H1 (cell line): ENCODE measurements at regions not wholly inside any gene's neighbourhood (a gene's known extent, or its start where the extent isn't known, plus 50 kb on each side); places are given as distances from the start of the nearest gene placed in this dataset.

ENCODE experiments used
- CTCF ChIA-PET: fragments of 300-600 bp; sonication (Branson Sonifier 250); formaldehyde crosslinking; loops from one replicate; lab custom pipeline; 2021; ENCODE audit not compliant: partially characterized antibody; lab: Charles Lee
- POLR2A ChIA-PET: fragments of 300-600 bp; sonication (Branson Sonifier 250); formaldehyde crosslinking; loops from one replicate; lab custom pipeline; 2021; ENCODE audit warnings: inconsistent platforms; ENCODE audit not compliant: partially characterized antibody; lab: Charles Lee
- DNase-seq, 2 experiments: peaks; one replicate each; pipeline versions ENCODE4 v3.0.0 to v3.0.0-alpha.2; 2010 to 2022; ENCODE audit warnings: low spot score in 2 of 2, low read depth in 1 of 2, mixed read lengths in 1 of 2
- FAIRE-seq: peaks from 2 replicates; lab custom pipeline; 2011; peaks lifted over from hg19 to GRCh38; lab: Jason Lieb, UNC
- H2AFZ ChIP-seq: 2 replicates; pipeline ENCODE4 v1.8.1; 2012; ENCODE audit warnings: low read length, inconsistent platforms
- H2AK5ac ChIP-seq: 2 replicates; pipeline ENCODE4 v1.6.1; 2013; ENCODE audit warnings: low read depth, low read length
- H2BK120ac ChIP-seq: replicated peaks from 2 replicates; pipeline ENCODE3; 2013; ENCODE audit warnings: low read depth, low read length, inconsistent platforms
- H2BK12ac ChIP-seq: 2 replicates; pipeline ENCODE4 v1.6.1; 2013; ENCODE audit warnings: low read depth, low read length
- H2BK15ac ChIP-seq: 2 replicates; pipeline ENCODE4 v1.6.1; 2013; ENCODE audit warnings: low read length
- H2BK20ac ChIP-seq: 2 replicates; pipeline ENCODE4 v1.6.1; 2013; ENCODE audit warnings: low read length
- H2BK5ac ChIP-seq: 2 replicates; pipeline ENCODE4 v1.6.1; 2013; ENCODE audit warnings: low read depth, low read length
- H3K14ac ChIP-seq: 2 replicates; pipeline ENCODE4 v1.6.1; 2013; ENCODE audit warnings: inconsistent platforms; ENCODE audit not compliant: insufficient read length
- H3K18ac ChIP-seq: 2 replicates; pipeline ENCODE4 v1.6.1; 2013; ENCODE audit warnings: low read length; ENCODE audit errors: extremely low read depth
- H3K23ac ChIP-seq: 2 replicates; pipeline ENCODE4 v1.6.1; 2013; ENCODE audit warnings: inconsistent platforms; ENCODE audit not compliant: insufficient read length
- H3K23me2 ChIP-seq: 2 replicates; pipeline ENCODE4 v1.6.1; 2013; ENCODE audit warnings: low read depth, low read length
- H3K27ac ChIP-seq: 2 replicates; pipeline ENCODE4 v1.6.1; 2011; ENCODE audit warnings: low read depth, low read length, inconsistent platforms
- H3K27me3 ChIP-seq, 4 experiments: replicated peaks in 1 of 4; 1 replicate in 1 of 4; 2 replicates in 3 of 4; pipeline versions ENCODE4 v1.6.1 to v1.8.1; 2011 to 2013; ENCODE audit warnings: low read length in 3 of 4, mild to moderate bottlenecking in 3 of 4, inconsistent platforms in 2 of 4, mixed read lengths in 2 of 4, moderate library complexity in 1 of 4; ENCODE audit not compliant: control insufficient read depth in 3 of 4, insufficient read depth in 3 of 4; ENCODE audit errors: extremely low read depth in 1 of 4
- H3K36me3 ChIP-seq, 4 experiments: 2 replicates each; pipeline versions ENCODE4 v1.6.1 to v1.8.1; 2011 to 2013; ENCODE audit warnings: mild to moderate bottlenecking in 4 of 4, low read length in 3 of 4, moderate library complexity in 2 of 4, control low read depth in 1 of 4, inconsistent platforms in 1 of 4; ENCODE audit not compliant: insufficient read depth in 4 of 4, control insufficient read depth in 2 of 4
- H3K4ac ChIP-seq: replicated peaks from 2 replicates; pipeline ENCODE3; 2013; ENCODE audit warnings: low read length, low read depth, mixed read lengths, inconsistent platforms; ENCODE audit not compliant: insufficient read length
- H3K4me1 ChIP-seq, 4 experiments: replicated peaks in 1 of 4; 1 replicate in 1 of 4; 2 replicates in 3 of 4; pipeline versions ENCODE4 v1.6.1 to v1.8.1; 2011 to 2013; ENCODE audit warnings: low read length in 3 of 4, inconsistent platforms in 2 of 4, mixed read lengths in 1 of 4; ENCODE audit not compliant: insufficient read depth in 4 of 4, control insufficient read depth in 3 of 4
- H3K4me2 ChIP-seq, 2 experiments: 2 replicates each; pipeline versions ENCODE4 v1.6.1 to v1.8.1; 2011 to 2013; ENCODE audit warnings: low read depth in 2 of 2, low read length in 2 of 2, control low read depth in 1 of 2, inconsistent platforms in 1 of 2, mild to moderate bottlenecking in 1 of 2; ENCODE audit not compliant: insufficient read depth in 1 of 2
- H3K4me3 ChIP-seq, 4 experiments: fragments of 200-600, 300-600 bp in 1 of 4; sonication (generic), shearing (Covaris generic), sonication (Bioruptor Twin) in 1 of 4; 2 replicates each; pipeline versions ENCODE4 v1.5.1 to v1.8.1; 2011 to 2016; ENCODE audit warnings: low read length in 4 of 4, low read depth in 3 of 4, control low read depth in 2 of 4, inconsistent platforms in 2 of 4, mild to moderate bottlenecking in 2 of 4, mixed read lengths in 1 of 4, moderate library complexity in 1 of 4; ENCODE audit not compliant: insufficient read depth in 2 of 4; ENCODE audit errors: extremely low read depth in 1 of 4
- H3K56ac ChIP-seq: replicated peaks from 2 replicates; pipeline ENCODE3; 2013; ENCODE audit warnings: low read depth, mild to moderate bottlenecking, mixed read lengths, low read length, inconsistent platforms; ENCODE audit not compliant: insufficient read length
- H3K79me1 ChIP-seq: 2 replicates; pipeline ENCODE4 v1.6.1; 2013; ENCODE audit warnings: low read depth, low read length, control low read depth
- H3K79me2 ChIP-seq, 2 experiments: 2 replicates each; pipeline versions ENCODE4 v1.6.1 to v1.8.1; 2012 to 2013; ENCODE audit warnings: low read length in 2 of 2, mild to moderate bottlenecking in 2 of 2, inconsistent platforms in 1 of 2; ENCODE audit not compliant: insufficient read depth in 2 of 2, control insufficient read depth in 1 of 2
- H3K9ac ChIP-seq, 4 experiments: replicated peaks in 1 of 4; 1 replicate in 1 of 4; 2 replicates in 3 of 4; pipeline versions ENCODE4 v1.6.1 to v1.8.1; 2011 to 2013; ENCODE audit warnings: low read depth in 3 of 4, low read length in 3 of 4, control low read depth in 2 of 4, mild to moderate bottlenecking in 2 of 4, moderate library complexity in 2 of 4, inconsistent platforms in 1 of 4; ENCODE audit errors: extremely low read depth in 1 of 4
- H3K9me3 ChIP-seq, 2 experiments: 2 replicates each; pipeline versions ENCODE4 v1.6.1 to v1.8.1; 2012 to 2013; ENCODE audit warnings: mild to moderate bottlenecking in 2 of 2, moderate library complexity in 2 of 2, control low read depth in 1 of 2, inconsistent platforms in 1 of 2, low read depth in 1 of 2, low read length in 1 of 2, mixed read lengths in 1 of 2; ENCODE audit not compliant: insufficient read depth in 2 of 2
- H4K20me1 ChIP-seq, 2 experiments: replicated peaks in 1 of 2; 2 replicates each; pipeline versions ENCODE3 to v1.8.1; 2011 to 2013; ENCODE audit warnings: inconsistent platforms in 2 of 2, low read length in 2 of 2, mild to moderate bottlenecking in 1 of 2; ENCODE audit not compliant: insufficient read depth in 2 of 2, control insufficient read depth in 1 of 2
- H4K5ac ChIP-seq: 2 replicates; pipeline ENCODE4 v1.6.1; 2013; ENCODE audit warnings: low read length, low read depth, mixed read lengths, inconsistent platforms; ENCODE audit not compliant: insufficient read length
- H4K8ac ChIP-seq: 2 replicates; pipeline ENCODE4 v1.8.0; 2013; ENCODE audit warnings: mild to moderate bottlenecking, moderate library complexity, low read length, inconsistent platforms; ENCODE audit not compliant: insufficient read depth; ENCODE audit errors: extremely low read depth
- H4K91ac ChIP-seq: replicated peaks from 2 replicates; pipeline ENCODE3; 2013; ENCODE audit warnings: low read length, mixed read lengths, inconsistent platforms; ENCODE audit not compliant: insufficient read length
- ASH2L ChIP-seq: fragments of 200-600, 300-600 bp; sonication (generic); IDR thresholded peaks from one replicate; pipeline ENCODE4 v1.7.1; 2017; ENCODE audit warnings: low read length
- BCL11A ChIP-seq, 2 experiments: IDR thresholded peaks; one replicate each; pipeline ENCODE4 v1.6.1; 2011; ENCODE audit warnings: low read depth in 2 of 2, low read length in 2 of 2, mild to moderate bottlenecking in 2 of 2
- BRCA1 ChIP-seq: IDR thresholded peaks from 2 replicates; pipeline ENCODE4 v1.6.1; 2012; ENCODE audit warnings: low read depth, low read length, improper control_type of control experiment
- CHD1 ChIP-seq: IDR thresholded peaks from 2 replicates; pipeline ENCODE4 v1.6.1; 2012; ENCODE audit warnings: low read depth, low read length, improper control_type of control experiment
- KDM5A ChIP-seq: fragments of 200-600 bp; IDR thresholded peaks from 2 replicates; pipeline ENCODE4 v1.7.1; 2012; ENCODE audit warnings: mild to moderate bottlenecking, low read length, inconsistent platforms, mixed read lengths
- MAX ChIP-seq: IDR thresholded peaks from 2 replicates; pipeline ENCODE4 v1.6.1; 2012; ENCODE audit warnings: inconsistent platforms
- NRF1 ChIP-seq: IDR thresholded peaks from 2 replicates; pipeline ENCODE4 v1.6.1; 2011; ENCODE audit warnings: mild to moderate bottlenecking, low read depth, low read length, improper control_type of control experiment
- SIN3A ChIP-seq, 2 experiments: IDR thresholded peaks in 1 of 2; conservative IDR thresholded peaks in 1 of 2; 2 replicates each; pipeline ENCODE4 v1.6.1; 2011 to 2012; ENCODE audit warnings: low read length in 2 of 2, improper control_type of control experiment in 1 of 2, low read depth in 1 of 2, mild to moderate bottlenecking in 1 of 2
- SIX5 ChIP-seq: IDR thresholded peaks from 2 replicates; pipeline ENCODE4 v1.6.1; 2011; ENCODE audit warnings: mild to moderate bottlenecking, low read depth, low read length
- SP1 ChIP-seq: IDR thresholded peaks from 2 replicates; pipeline ENCODE4 v1.6.1; 2011; ENCODE audit warnings: low read depth, low read length
- TBP ChIP-seq: IDR thresholded peaks from 2 replicates; pipeline ENCODE4 v1.6.1; 2011; ENCODE audit warnings: low read depth, low read length, improper control_type of control experiment
- USF2 ChIP-seq: IDR thresholded peaks from 2 replicates; pipeline ENCODE4 v1.6.1; 2011; ENCODE audit warnings: low read length, improper control_type of control experiment
- YY1 ChIP-seq: IDR thresholded peaks from 2 replicates; pipeline ENCODE4 v1.6.1; 2011; ENCODE audit warnings: low read depth, mild to moderate bottlenecking, low read length
- WGBS, 2 experiments: shearing (Covaris generic) in 1 of 2; methylation state at CpG; one replicate each; pipeline versions ENCODE4 v1.1.6 to v1.1.7; 2013 to 2015; ENCODE audit warnings: low lambda C conversion rate in 2 of 2, mixed read lengths in 2 of 2, inconsistent platforms in 1 of 2, low coverage in 1 of 2, missing lambda C conversion rate in 1 of 2; ENCODE audit not compliant: insufficient replicate concordance in 2 of 2, insufficient coverage in 1 of 2, insufficient read length in 1 of 2; ENCODE audit errors: extremely low coverage in 1 of 2, missing lambda C conversion rate in 1 of 2; 5-methylcytosine and 5-hydroxymethylcytosine counted together

GRCh38 chr12:105676694-105677093, 346.2 kb downstream of the C12orf75 start:
- H2BK120ac ChIP-seq: no peak overlapping the region
- no peaks in the 10 kb centered on the region for H3K9me3 ChIP-seq
- H3K4me1 ChIP-seq: no peaks in the 10 kb centered on the region
- no peak overlapping the region for H3K14ac ChIP-seq
- no peak for FAIRE-seq
- H3K27me3 ChIP-seq: peaks cover 0 to 1% (median 0%) of the 10 kb centered on the region in 4 experiments; a peak in 1 of 7 replicates
- H4K5ac ChIP-seq: no peak overlapping the region
- TF ChIP-seq SIN3A (conservative IDR thresholded peaks at IDR 0.05 in 1 of 2, IDR thresholded peaks at IDR 0.05 in 1 of 2; ENCODE audit: low read depth in 1 of 2, low read length in 2 of 2): no peak
- no peak for TF ChIP-seq YY1
- TF ChIP-seq NRF1: no peak
- TF ChIP-seq MAX: no peak
- TF ChIP-seq SP1: no peak
- TF ChIP-seq USF2: no peak
- no peak for TF ChIP-seq KDM5A
- no peak for TF ChIP-seq ASH2L
- no peak for TF ChIP-seq TBP
- no peak for TF ChIP-seq CHD1
- TF ChIP-seq BRCA1: no peak
- no peak for TF ChIP-seq BCL11A (IDR thresholded peaks at IDR 0.05; ENCODE audit: low read depth in 2 of 2, low read length in 2 of 2)
- no peak for TF ChIP-seq SIX5
- TF ChIP-seq, all 59 proteins: peak for 0
- Histone ChIP-seq H3K4me2 (no peak overlapping the region), H2AFZ (no peak overlapping the region), H3K56ac (no peak overlapping the region), H2BK12ac (no peak overlapping the region), H3K79me1 (no peaks in the 10 kb centered on the region), H3K4ac (no peak overlapping the region), H3K18ac (no peak overlapping the region), H2BK15ac (no peak overlapping the region), H4K20me1 (no peaks in the 10 kb centered on the region), H3K36me3 (no peaks in the 10 kb centered on the region), H3K4me3 (no peak overlapping the region), H2BK20ac (no peak overlapping the region), H3K23ac (no peak overlapping the region), H2AK5ac (no peak overlapping the region), H3K23me2 (no peaks in the 10 kb centered on the region), H4K91ac (no peak overlapping the region), H3K9ac (no peak overlapping the region), H3K27ac (no peak overlapping the region), H3K79me2 (no peaks in the 10 kb centered on the region), H2BK5ac (no peak overlapping the region), H4K8ac (no peak overlapping the region)
- no peak for DNase-seq
- POLR2A ChIA-PET: no interaction called here
- CTCF ChIA-PET: interaction anchor here (1.4 kb wide), 1 partner anchor 29 kb away, joined by 5 read pairs; no protein-coding TSS in a partner anchor
- WGBS, 2 experiments: 77% methylated on average over 2 of the region's 2 CpGs; no CpG with 5 or more reads in 1 of the 2 experiments
